CD4-positive, alpha-beta T cell (primary cell): ENCODE measurements at regions not wholly inside any gene's neighbourhood (a gene's known extent, or its start where the extent isn't known, plus 50 kb on each side); places are given as distances from the start of the nearest gene placed in this dataset.

Experiments used
- ATAC-seq: fragments of 200-7000 bp; cut with Tn5 transposase; one replicate; pipeline ENCODE4 v1.10.0; 2022; ENCODE audit warnings: mild to moderate bottlenecking; ENCODE audit not compliant: poor library complexity
- CTCF ChIA-PET: fragments of 350-600 bp; sonication (Branson Sonifier 250); formaldehyde crosslinking; loops from one replicate; lab custom pipeline; 2021; ENCODE audit warnings: antibody characterized with exemption, inconsistent platforms; lab: Charles Lee
- POLR2A ChIA-PET: fragments of 350-600 bp; sonication (Branson Sonifier 250); formaldehyde crosslinking; loops from one replicate; lab custom pipeline; 2021; ENCODE audit warnings: antibody characterized with exemption, inconsistent platforms; lab: Charles Lee
- DNase-seq, 14 experiments: peaks; one replicate each; pipeline ENCODE4 v3.0.0-alpha.2; 2013 to 2020; ENCODE audit warnings: mixed read lengths in 2 of 14
- H3K27ac ChIP-seq, 2 donors: one replicate each; pipeline versions ENCODE4 v1.5.1 to v1.7.0; 2013; ENCODE audit warnings: low read length in 2 of 2, low read depth in 1 of 2, mild to moderate bottlenecking in 1 of 2
- H3K27me3 ChIP-seq, 2 experiments: 1 replicate in 1 of 2; 2 replicates in 1 of 2; pipeline versions ENCODE4 v1.6.1 to v1.7.0; 2013; ENCODE audit warnings: low read length in 2 of 2, control low read depth in 1 of 2, mild to moderate bottlenecking in 1 of 2, moderate library complexity in 1 of 2; ENCODE audit not compliant: insufficient read depth in 2 of 2, control insufficient read depth in 1 of 2
- H3K36me3 ChIP-seq: one replicate; pipeline ENCODE4 v1.6.1; 2013; ENCODE audit warnings: low read length, control low read depth; ENCODE audit not compliant: insufficient read depth
- H3K4me1 ChIP-seq: one replicate; pipeline ENCODE4 v1.6.1; 2013; ENCODE audit warnings: low read length, control low read depth; ENCODE audit not compliant: insufficient read depth
- H3K4me3 ChIP-seq: one replicate; pipeline ENCODE4 v1.5.1; 2013; ENCODE audit warnings: mild to moderate bottlenecking, low read length, moderate library complexity
- H3K9me3 ChIP-seq, 2 experiments: 1 replicate in 1 of 2; 2 replicates in 1 of 2; pipeline versions ENCODE4 v1.6.1 to v1.7.0; 2013; ENCODE audit warnings: low read length in 2 of 2, mild to moderate bottlenecking in 2 of 2, control low read depth in 1 of 2, moderate library complexity in 1 of 2; ENCODE audit not compliant: control insufficient read depth in 1 of 2, insufficient read depth in 1 of 2
- H3K27ac Mint-ChIP-seq: one replicate; pipeline ENCODE4 v1.8.0; 2020; ENCODE audit warnings: mixed read lengths
- H3K27me3 Mint-ChIP-seq: one replicate; pipeline ENCODE4 v1.8.0; 2021; ENCODE audit warnings: mixed read lengths
- H3K36me3 Mint-ChIP-seq: one replicate; pipeline ENCODE4 v1.8.0; 2021; ENCODE audit warnings: low read depth, mixed read lengths
- H3K4me1 Mint-ChIP-seq: one replicate; pipeline ENCODE4 v1.8.0; 2021; ENCODE audit warnings: low read depth, mixed read lengths
- H3K4me3 Mint-ChIP-seq: one replicate; pipeline ENCODE4 v1.8.0; 2020; ENCODE audit warnings: mild to moderate bottlenecking, mixed read lengths
- H3K9me3 Mint-ChIP-seq: one replicate; pipeline ENCODE4 v1.8.0; 2020; ENCODE audit warnings: mixed read lengths
- CTCF ChIP-seq: fragments of 200-600 bp; IDR thresholded peaks from one replicate; pipeline ENCODE4 v1.8.0; 2022; ENCODE audit warnings: antibody characterized with exemption, mild to moderate bottlenecking
- intact Hi-C, 2 experiments: fragments of 100-400 bp; cut with DNase I in 1 of 2; cut with micrococcal nuclease in 1 of 2; formaldehyde crosslinking; loops; one replicate each; pipeline versions ENCODE4 v1.15.1 to v1.9.0; 2023 to 2025; cut with DNase I, micrococcal nuclease

- POLR2A ChIA-PET: no interaction called here
- intact Hi-C loops: no loop called here
- H3K4me3 ChIP-seq: no peak overlapping the region
- no peaks in the 10 kb centered on the region for H3K36me3 ChIP-seq
- DNase-seq (no peak), ATAC-seq (no peak)
- peaks cover 6% of the 10 kb centered on the region for H3K9me3 Mint-ChIP-seq
- H3K4me1 ChIP-seq: no peaks in the 10 kb centered on the region
- CTCF ChIA-PET: no interaction called here
- no peak overlapping the region for H3K27ac ChIP-seq
- no peak overlapping the region for H3K27ac Mint-ChIP-seq
- H3K4me3 Mint-ChIP-seq: no peak overlapping the region
- TF ChIP-seq CTCF: no peak
- H3K27me3 ChIP-seq: no peaks in the 10 kb centered on the region
- no peaks in the 10 kb centered on the region for H3K27me3 Mint-ChIP-seq
- no peaks in the 10 kb centered on the region for H3K4me1 Mint-ChIP-seq
- H3K9me3 ChIP-seq: peaks cover 0 to 6% of the 10 kb centered on the region in 2 experiments
- H3K36me3 Mint-ChIP-seq: no peaks in the 10 kb centered on the region
Observed at GRCh38 chr16:77002644-77003043, 188.3 kb upstream of the MON1B start.

GRCh38 chr16:77009453-77009852 lies 181.5 kb upstream of the MON1B start:
- Histone ChIP-seq H3K27me3 (no peaks in the 10 kb centered on the region), H3K9me3 (peaks cover 0 to 12% of the 10 kb centered on the region in 2 experiments), H3K4me3 (no peak overlapping the region), H3K4me1 (no peaks in the 10 kb centered on the region), H3K36me3 (no peaks in the 10 kb centered on the region), H3K27ac (no peak overlapping the region)
- H3K27me3 Mint-ChIP-seq: no peaks in the 10 kb centered on the region
- ChIA-PET CTCF (no interaction called here), POLR2A (no interaction called here)
- ATAC-seq (no peak), DNase-seq (no peak)
- peaks cover 15% of the 10 kb centered on the region for H3K9me3 Mint-ChIP-seq
- no peaks in the 10 kb centered on the region for H3K36me3 Mint-ChIP-seq
- no peak overlapping the region for H3K4me3 Mint-ChIP-seq
- TF ChIP-seq CTCF: no peak
- intact Hi-C loops: no loop called here
- no peaks in the 10 kb centered on the region for H3K4me1 Mint-ChIP-seq
- H3K27ac Mint-ChIP-seq: no peak overlapping the region

GRCh38 chr16:77014441-77014840 lies 176.5 kb upstream of the MON1B start:
- DNase-seq (no peak), ATAC-seq (no peak)
- Histone ChIP-seq H3K4me1 (no peaks in the 10 kb centered on the region), H3K36me3 (no peaks in the 10 kb centered on the region), H3K4me3 (no peak overlapping the region), H3K27me3 (no peaks in the 10 kb centered on the region), H3K27ac (no peak overlapping the region), H3K9me3 (peaks cover 0 to 9% of the 10 kb centered on the region in 2 experiments)
- ChIA-PET POLR2A (no interaction called here), CTCF (no interaction called here)
- Mint-ChIP-seq H3K36me3 (no peaks in the 10 kb centered on the region), H3K27me3 (no peaks in the 10 kb centered on the region), H3K4me1 (no peaks in the 10 kb centered on the region), H3K27ac (no peak overlapping the region), H3K9me3 (peaks cover 10% of the 10 kb centered on the region), H3K4me3 (no peak overlapping the region)
- no peak for TF ChIP-seq CTCF
- intact Hi-C loops: no loop called here
